Neural cell (in vitro differentiated cells): ENCODE measurements at regions not wholly inside any gene's neighbourhood (a gene's known extent, or its start where the extent isn't known, plus 50 kb on each side); places are given as distances from the start of the nearest gene placed in this dataset.
A peak's percentile ranks its signal among the peaks of the same experiment; 100 is the strongest.

ENCODE experiments used
- H2AFZ ChIP-seq: fragments of 200-600, 300-800 bp; sonication (generic), shearing (Covaris generic); 2 replicates; pipeline ENCODE4 v1.6.0; 2014; ENCODE audit warnings: low read depth, mild to moderate bottlenecking, antibody characterized with exemption, low read length, moderate library complexity
- H3F3A ChIP-seq: fragments of 200-600 bp; shearing (Covaris generic); 2 replicates; pipeline ENCODE4 v1.6.1; 2016; ENCODE audit warnings: mild to moderate bottlenecking, moderate library complexity, mixed read lengths, antibody characterized with exemption, low read length; ENCODE audit not compliant: insufficient read depth, poor library complexity, severe bottlenecking
- H3K27ac ChIP-seq: fragments of 200-600, 300-800 bp; sonication (generic), shearing (Covaris generic); 2 replicates; pipeline ENCODE4 v1.5.1; 2014; ENCODE audit warnings: mild to moderate bottlenecking, low read length, moderate library complexity
- H3K27me3 ChIP-seq: fragments of 300-800, 200-600 bp; sonication (generic), shearing (Covaris generic); 2 replicates; pipeline ENCODE4 v1.6.0; 2014; ENCODE audit warnings: mild to moderate bottlenecking, low read depth, low read length, moderate library complexity; ENCODE audit not compliant: insufficient read depth
- H3K36me3 ChIP-seq: fragments of 300-800, 200-600 bp; sonication (generic), shearing (Covaris generic); 2 replicates; pipeline ENCODE4 v1.5.1; 2014; ENCODE audit warnings: mild to moderate bottlenecking, antibody characterized with exemption, low read length, moderate library complexity; ENCODE audit not compliant: insufficient read depth
- H3K4me2 ChIP-seq: fragments of 300-800, 200-600 bp; sonication (generic), shearing (Covaris generic); 2 replicates; pipeline ENCODE4 v1.6.0; 2014; ENCODE audit warnings: mild to moderate bottlenecking, low read length
- H3K4me3 ChIP-seq: fragments of 300-800, 200-600 bp; sonication (generic), shearing (Covaris generic); 2 replicates; pipeline ENCODE4 v1.5.1; 2014; ENCODE audit warnings: mild to moderate bottlenecking, low read length, moderate library complexity
- H3K79me2 ChIP-seq: fragments of 200-600 bp; shearing (Covaris generic); replicated peaks from 2 replicates; pipeline ENCODE4 v1.6.0; 2014; ENCODE audit warnings: mild to moderate bottlenecking, low read length, moderate library complexity; ENCODE audit not compliant: insufficient read depth
- H3K9ac ChIP-seq: fragments of 300-800, 200-600 bp; sonication (generic), shearing (Covaris generic); 2 replicates; pipeline ENCODE4 v1.6.1; 2016; ENCODE audit warnings: mild to moderate bottlenecking, low read length, mixed read lengths
- H3K9me2 ChIP-seq: fragments of 200-600 bp; shearing (Covaris generic); 2 replicates; pipeline ENCODE4 v1.6.1; 2016; ENCODE audit warnings: mild to moderate bottlenecking, low read length, mixed read lengths; ENCODE audit not compliant: insufficient read depth
- H3K9me3 ChIP-seq: fragments of 200-600, 300-800 bp; sonication (generic), shearing (Covaris generic); 2 replicates; pipeline ENCODE4 v1.6.1; 2016; ENCODE audit warnings: mild to moderate bottlenecking, mixed run types, low read length, moderate library complexity, mixed read lengths
- H4K20me1 ChIP-seq: fragments of 200-600 bp; shearing (Covaris generic); 2 replicates; pipeline ENCODE4 v1.6.1; 2016; ENCODE audit warnings: mild to moderate bottlenecking, mixed run types; ENCODE audit not compliant: insufficient read depth
- EP300 ChIP-seq: fragments of 450-650 bp; conservative IDR thresholded peaks from 2 replicates; pipeline ENCODE4 v1.6.1; 2014; ENCODE audit warnings: antibody characterized with exemption, mild to moderate bottlenecking, moderate library complexity; ENCODE audit not compliant: poor library complexity, severe bottlenecking
- EZH2 ChIP-seq: fragments of 200-600, 300-800 bp; shearing (Covaris generic), sonication (generic); IDR thresholded peaks from 2 replicates; pipeline ENCODE4 v1.6.1; 2014; ENCODE audit warnings: antibody characterized with exemption, low read length, borderline replicate concordance, mild to moderate bottlenecking; ENCODE audit not compliant: insufficient read depth, poor library complexity, severe bottlenecking
- MXI1 ChIP-seq: fragments of 450-650 bp; conservative IDR thresholded peaks from 2 replicates; pipeline ENCODE4 v1.6.1; 2014; ENCODE audit warnings: antibody characterized with exemption, mild to moderate bottlenecking; ENCODE audit not compliant: poor library complexity, severe bottlenecking
- POLR2AphosphoS5 ChIP-seq: IDR thresholded peaks from 2 replicates; pipeline ENCODE4 v1.6.1; 2012
- RAD21 ChIP-seq: fragments of 450-650 bp; conservative IDR thresholded peaks from 2 replicates; pipeline ENCODE4 v1.6.1; 2014; ENCODE audit warnings: antibody characterized with exemption, mild to moderate bottlenecking, moderate library complexity
- SMC3 ChIP-seq: fragments of 450-650 bp; conservative IDR thresholded peaks from 2 replicates; pipeline ENCODE4 v1.6.1; 2014; ENCODE audit warnings: antibody characterized with exemption, mild to moderate bottlenecking, moderate library complexity; ENCODE audit not compliant: poor library complexity
- TAF1 ChIP-seq: IDR thresholded peaks from 2 replicates; pipeline ENCODE4 v1.6.1; 2012; ENCODE audit warnings: low read depth
- TF ChIP-seq, protein P1 (sequence below): fragments of 450-650 bp; IDR thresholded peaks from 2 replicates; pipeline ENCODE4 v1.5.1; 2014; ENCODE audit warnings: antibody characterized with exemption, mild to moderate bottlenecking, moderate library complexity; ENCODE audit not compliant: poor library complexity, severe bottlenecking
- TF ChIP-seq, protein P2 (sequence below): IDR thresholded peaks from 2 replicates; pipeline ENCODE4 v1.6.1; 2012; ENCODE audit warnings: borderline replicate concordance

DNA sequence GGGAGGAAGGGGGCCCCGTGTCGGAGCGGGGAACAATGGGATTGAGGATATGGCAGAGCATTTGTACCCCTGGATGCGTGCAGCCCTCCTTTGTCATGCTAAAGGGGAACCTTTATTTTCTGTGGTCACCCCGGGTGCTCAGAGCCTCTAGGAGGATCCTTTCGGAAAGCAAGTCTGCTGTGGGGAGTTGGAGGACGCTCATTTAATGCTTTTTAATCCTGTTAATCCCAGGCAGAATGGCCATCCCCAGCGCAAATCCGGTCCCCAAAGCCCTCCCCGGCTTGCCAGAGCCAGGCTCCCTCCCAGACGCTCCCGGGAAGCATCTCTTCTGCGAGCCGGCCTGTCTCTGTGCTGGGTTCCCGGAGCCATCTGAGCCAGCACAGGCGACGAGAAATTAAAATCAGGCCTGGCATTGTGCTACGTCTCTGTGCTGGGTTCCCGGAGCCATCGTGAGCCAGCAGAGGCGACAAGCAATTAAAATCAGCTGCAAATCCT is 113.2 kb upstream of the PPP2R3B start:
- Histone ChIP-seq H3K27ac (no peak overlapping the region), H3K4me3 (peak overlapping the region; percentile 22), H3K9me2 (no peaks in the 10 kb centered on the region), H3K9me3 (no peaks in the 10 kb centered on the region), H4K20me1 (no peaks in the 10 kb centered on the region), H3K36me3 (no peaks in the 10 kb centered on the region), H3K4me2 (no peak overlapping the region), H3K27me3 (peaks cover 14% of the 10 kb centered on the region), H2AFZ (no peak overlapping the region), H3K9ac (peak overlapping the region; percentile 22), H3K79me2 (no peaks in the 10 kb centered on the region), H3F3A (no peaks in the 10 kb centered on the region)
- TF ChIP-seq MXI1 (no peak), RAD21 (no peak), POLR2AphosphoS5 (no peak), EP300 (no peak), SMC3 (no peak), EZH2 (no peak), TAF1 (no peak)
- TF ChIP-seq, protein P1, sequence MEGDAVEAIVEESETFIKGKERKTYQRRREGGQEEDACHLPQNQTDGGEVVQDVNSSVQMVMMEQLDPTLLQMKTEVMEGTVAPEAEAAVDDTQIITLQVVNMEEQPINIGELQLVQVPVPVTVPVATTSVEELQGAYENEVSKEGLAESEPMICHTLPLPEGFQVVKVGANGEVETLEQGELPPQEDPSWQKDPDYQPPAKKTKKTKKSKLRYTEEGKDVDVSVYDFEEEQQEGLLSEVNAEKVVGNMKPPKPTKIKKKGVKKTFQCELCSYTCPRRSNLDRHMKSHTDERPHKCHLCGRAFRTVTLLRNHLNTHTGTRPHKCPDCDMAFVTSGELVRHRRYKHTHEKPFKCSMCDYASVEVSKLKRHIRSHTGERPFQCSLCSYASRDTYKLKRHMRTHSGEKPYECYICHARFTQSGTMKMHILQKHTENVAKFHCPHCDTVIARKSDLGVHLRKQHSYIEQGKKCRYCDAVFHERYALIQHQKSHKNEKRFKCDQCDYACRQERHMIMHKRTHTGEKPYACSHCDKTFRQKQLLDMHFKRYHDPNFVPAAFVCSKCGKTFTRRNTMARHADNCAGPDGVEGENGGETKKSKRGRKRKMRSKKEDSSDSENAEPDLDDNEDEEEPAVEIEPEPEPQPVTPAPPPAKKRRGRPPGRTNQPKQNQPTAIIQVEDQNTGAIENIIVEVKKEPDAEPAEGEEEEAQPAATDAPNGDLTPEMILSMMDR = no peak
- TF ChIP-seq, protein P2, sequence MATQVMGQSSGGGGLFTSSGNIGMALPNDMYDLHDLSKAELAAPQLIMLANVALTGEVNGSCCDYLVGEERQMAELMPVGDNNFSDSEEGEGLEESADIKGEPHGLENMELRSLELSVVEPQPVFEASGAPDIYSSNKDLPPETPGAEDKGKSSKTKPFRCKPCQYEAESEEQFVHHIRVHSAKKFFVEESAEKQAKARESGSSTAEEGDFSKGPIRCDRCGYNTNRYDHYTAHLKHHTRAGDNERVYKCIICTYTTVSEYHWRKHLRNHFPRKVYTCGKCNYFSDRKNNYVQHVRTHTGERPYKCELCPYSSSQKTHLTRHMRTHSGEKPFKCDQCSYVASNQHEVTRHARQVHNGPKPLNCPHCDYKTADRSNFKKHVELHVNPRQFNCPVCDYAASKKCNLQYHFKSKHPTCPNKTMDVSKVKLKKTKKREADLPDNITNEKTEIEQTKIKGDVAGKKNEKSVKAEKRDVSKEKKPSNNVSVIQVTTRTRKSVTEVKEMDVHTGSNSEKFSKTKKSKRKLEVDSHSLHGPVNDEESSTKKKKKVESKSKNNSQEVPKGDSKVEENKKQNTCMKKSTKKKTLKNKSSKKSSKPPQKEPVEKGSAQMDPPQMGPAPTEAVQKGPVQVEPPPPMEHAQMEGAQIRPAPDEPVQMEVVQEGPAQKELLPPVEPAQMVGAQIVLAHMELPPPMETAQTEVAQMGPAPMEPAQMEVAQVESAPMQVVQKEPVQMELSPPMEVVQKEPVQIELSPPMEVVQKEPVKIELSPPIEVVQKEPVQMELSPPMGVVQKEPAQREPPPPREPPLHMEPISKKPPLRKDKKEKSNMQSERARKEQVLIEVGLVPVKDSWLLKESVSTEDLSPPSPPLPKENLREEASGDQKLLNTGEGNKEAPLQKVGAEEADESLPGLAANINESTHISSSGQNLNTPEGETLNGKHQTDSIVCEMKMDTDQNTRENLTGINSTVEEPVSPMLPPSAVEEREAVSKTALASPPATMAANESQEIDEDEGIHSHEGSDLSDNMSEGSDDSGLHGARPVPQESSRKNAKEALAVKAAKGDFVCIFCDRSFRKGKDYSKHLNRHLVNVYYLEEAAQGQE = no peak

DNA sequence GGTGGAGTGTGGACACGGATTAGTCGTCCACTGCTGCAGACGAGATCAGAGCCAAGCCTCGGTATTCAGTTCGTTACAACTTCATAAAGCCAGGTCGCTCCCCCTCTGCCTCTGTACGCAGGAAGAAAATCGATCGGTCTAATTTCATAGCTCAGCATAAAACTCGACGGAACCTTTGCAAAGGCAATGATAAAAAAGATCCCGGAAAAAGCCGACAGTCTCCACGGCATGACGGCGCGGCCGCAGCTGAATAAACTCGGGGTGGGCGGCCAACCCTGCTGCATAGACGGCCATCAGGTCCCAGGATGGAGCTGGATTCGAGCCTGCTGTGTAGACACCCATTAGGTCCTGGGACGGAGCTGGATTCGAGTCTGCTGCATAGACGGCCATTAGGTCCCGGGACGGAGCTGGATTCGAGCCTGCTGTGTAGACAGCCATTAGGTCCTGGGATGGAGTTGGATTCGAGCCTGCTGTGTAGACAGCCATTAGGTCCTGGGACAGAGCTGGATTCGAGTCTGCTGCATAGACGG is 113.8 kb upstream of the PPP2R3B start:
- Histone ChIP-seq H3K36me3 (no peaks in the 10 kb centered on the region), H3F3A (no peaks in the 10 kb centered on the region), H3K4me3 (no peak overlapping the region), H3K9ac (no peak overlapping the region), H3K27me3 (peaks cover 14% of the 10 kb centered on the region), H3K9me3 (no peaks in the 10 kb centered on the region), H3K79me2 (no peaks in the 10 kb centered on the region), H4K20me1 (no peaks in the 10 kb centered on the region), H3K9me2 (no peaks in the 10 kb centered on the region), H3K4me2 (no peak overlapping the region), H2AFZ (no peak overlapping the region), H3K27ac (no peak overlapping the region)
- TF ChIP-seq MXI1 (no peak), RAD21 (no peak), TAF1 (no peak), EZH2 (no peak)
- TF ChIP-seq, protein P1 = no peak
- TF ChIP-seq, protein P2 = no peak
